NCI-H1048 (cell line): ENCODE measurements at regions not wholly inside any gene's neighbourhood (a gene's known extent, or its start where the extent isn't known, plus 50 kb on each side); places are given as distances from the start of the nearest gene placed in this dataset.
A peak's percentile ranks its signal among the peaks of the same experiment; 100 is the strongest.
"Not testable (repeated sequence)": the region's sequence is repeated elsewhere in the genome, so short reads cannot be mapped to it uniquely, and the experiment has no call there.

ENCODE experiments used
- DNase-seq: peaks from one replicate; lab custom pipeline; 2025; lab: John Stamatoyannopoulos, UW

GRCh38 chr6:141393405-141394124 lies 739.2 kb upstream of the GJE1 start:
- DNase-seq: no peak

GRCh38 chr6:141391135-141391534 lies 741.6 kb upstream of the GJE1 start:
- DNase-seq: not testable (repeated sequence)

- no peak for DNase-seq
Observed at GRCh38 chr6:141388666-141389065, 744.1 kb upstream of the GJE1 start.

DNA sequence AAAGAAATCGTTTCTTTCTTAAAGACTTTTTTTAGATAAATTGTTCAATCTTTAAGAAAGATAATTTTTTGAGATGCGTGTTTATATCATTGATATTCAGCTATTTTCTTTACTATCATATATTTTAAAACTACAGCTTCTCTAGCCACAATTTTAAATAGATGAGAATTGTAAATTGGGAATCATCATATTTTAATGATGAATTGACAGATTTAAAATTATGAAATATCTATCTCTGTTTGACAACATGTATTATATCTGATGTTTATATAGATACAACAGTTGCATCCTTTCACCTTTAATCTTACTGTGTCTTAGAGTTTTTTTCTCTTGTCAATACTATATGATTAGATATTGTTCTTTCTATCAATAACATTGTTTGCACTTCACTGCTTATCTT lies 762.3 kb upstream of the GJE1 start:
- DNase-seq: no peak

GRCh38 chr6:141366796-141367195 lies 765.9 kb upstream of the GJE1 start:
- not testable (repeated sequence) for DNase-seq

GRCh38 chr6:141364694-141365093 lies 768.0 kb upstream of the GJE1 start:
- DNase-seq: no peak

GRCh38 chr6:141364232-141364631 lies 768.5 kb upstream of the GJE1 start:
- DNase-seq: no peak

- no peak for DNase-seq
Observed at GRCh38 chr6:141361559-141361958, 771.2 kb upstream of the GJE1 start.

GRCh38 chr6:141359953-141360352 lies 772.8 kb upstream of the GJE1 start:
- DNase-seq: no peak

DNA sequence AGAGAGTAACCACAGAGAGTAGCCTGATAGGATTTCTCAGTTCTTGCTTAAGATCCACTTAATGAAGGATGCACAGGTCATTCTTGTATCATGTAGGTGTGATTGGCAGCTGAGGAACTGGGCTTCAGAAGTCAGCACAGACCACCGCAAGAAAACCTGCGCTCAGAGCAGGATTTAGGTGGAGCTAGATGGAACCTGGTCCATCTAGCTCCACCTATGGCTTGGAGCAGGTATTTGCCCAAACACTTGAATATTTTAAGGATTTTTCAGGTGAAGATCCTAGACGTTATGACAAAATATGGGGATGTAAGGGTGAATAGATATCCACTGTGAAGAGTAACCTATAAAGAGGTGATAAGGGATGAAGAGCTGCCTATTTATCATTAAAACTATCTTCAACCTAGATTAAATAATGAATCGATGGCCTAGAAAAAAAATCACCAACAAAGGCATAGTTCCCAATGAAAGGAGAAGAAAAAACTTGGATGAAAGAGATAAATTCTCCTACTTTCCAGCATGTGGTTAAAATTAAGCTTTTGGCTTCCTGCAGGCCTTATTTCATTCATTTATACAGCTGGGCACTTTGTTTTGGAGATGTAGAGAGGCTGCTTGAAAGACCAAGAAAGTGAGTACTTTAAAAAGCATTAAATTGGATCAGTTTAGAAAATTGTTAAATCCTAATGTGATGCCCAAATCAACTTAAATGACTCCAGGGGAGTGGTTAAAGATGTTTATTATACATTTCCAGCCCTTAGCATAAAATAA lies 778.4 kb upstream of the GJE1 start:
- no peak for DNase-seq

DNA sequence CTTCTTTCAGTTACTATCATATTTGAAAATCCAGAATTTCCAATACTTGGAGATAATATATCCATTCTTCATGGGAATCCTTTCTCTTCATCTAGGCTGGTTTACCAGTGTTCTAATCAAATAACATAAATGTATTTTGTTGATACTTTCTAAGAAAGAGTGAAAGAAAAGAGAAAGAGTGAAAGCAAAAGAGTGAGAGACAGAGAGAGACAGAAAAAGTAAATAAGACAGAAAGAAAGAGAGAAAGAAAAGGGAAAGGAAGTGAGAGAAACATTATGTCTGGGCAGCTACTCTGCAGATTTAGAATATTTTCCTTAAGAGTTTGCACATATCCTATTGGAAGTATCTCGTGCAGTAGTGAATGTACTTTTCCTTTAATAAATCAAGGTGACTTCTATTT lies 781.0 kb upstream of the GJE1 start:
- DNase-seq: no peak

GRCh38 chr6:141349710-141350109 lies 783.0 kb upstream of the GJE1 start:
- no peak for DNase-seq

DNA sequence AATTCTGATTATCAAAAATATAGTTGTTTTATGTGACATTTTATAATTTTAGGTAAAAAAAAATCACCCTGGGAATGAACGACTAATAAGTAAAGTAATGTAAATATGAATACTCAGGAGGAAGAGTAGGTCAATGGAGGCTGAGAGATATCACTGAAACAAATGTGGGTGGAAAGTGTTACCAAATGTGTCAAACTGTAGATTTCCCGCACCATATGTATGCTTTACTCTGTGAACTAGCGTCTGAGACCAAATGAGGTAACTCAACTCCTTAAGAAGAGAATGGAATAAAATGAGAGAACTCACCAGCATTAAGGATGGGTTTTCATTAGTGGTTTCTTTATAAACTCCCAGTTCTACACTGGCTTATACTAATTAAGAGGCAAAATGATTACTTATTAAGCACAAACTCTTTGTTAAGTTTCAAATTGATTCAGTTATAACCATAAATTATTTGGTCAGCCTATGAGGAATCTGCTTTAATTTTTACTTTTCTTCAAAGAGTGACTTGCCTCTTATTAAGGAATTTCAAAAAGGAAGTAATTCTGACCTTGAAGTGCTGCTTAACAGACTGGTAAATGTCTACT lies 784.7 kb upstream of the GJE1 start:
- DNase-seq: no peak

DNA sequence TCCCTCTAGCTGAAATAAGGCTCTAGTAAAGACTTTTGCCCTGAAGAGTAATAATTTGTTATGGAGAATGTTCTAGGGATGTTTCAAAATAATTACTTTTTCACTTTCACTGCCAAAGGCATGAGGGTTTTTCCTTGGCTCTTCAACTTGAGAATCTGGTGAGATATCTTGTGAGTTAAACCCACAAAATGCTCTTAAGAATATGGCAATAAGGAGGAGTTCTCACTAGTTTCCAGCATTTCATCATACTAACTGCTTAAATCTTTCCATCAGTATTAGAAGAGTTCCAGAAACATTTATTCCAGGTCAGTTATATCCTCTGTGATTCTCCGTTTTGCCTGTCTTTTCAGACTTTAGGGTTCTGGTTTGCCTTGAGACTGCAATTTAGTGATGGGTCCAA lies 785.6 kb upstream of the GJE1 start:
- DNase-seq: no peak

DNA sequence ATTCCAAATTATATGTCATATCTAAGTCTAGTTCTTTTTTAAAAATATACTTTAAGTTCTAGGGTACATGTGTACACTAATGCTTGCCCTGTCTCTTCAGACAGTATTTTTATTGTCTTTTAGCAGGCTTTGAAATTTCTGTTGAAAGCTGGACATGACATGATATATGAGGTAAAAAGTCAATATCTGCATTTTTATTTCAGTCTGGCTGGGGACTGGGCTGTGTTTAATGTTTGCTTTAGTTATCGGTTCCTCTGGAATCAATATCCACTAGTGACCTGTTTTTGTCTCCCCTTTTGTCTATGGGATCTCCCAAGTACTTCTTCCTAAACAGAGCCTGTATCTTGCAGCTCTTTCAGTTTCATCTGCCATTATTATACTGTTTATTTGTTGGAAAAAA lies 786.2 kb upstream of the GJE1 start:
- DNase-seq: no peak

GRCh38 chr6:141337191-141337590 lies 795.5 kb upstream of the GJE1 start:
- DNase-seq: no peak

- no peak for DNase-seq
Observed at GRCh38 chr6:141335477-141336273, 797.0 kb upstream of the GJE1 start.

GRCh38 chr6:141326925-141327324 lies 805.8 kb upstream of the GJE1 start:
- DNase-seq: no peak

DNA sequence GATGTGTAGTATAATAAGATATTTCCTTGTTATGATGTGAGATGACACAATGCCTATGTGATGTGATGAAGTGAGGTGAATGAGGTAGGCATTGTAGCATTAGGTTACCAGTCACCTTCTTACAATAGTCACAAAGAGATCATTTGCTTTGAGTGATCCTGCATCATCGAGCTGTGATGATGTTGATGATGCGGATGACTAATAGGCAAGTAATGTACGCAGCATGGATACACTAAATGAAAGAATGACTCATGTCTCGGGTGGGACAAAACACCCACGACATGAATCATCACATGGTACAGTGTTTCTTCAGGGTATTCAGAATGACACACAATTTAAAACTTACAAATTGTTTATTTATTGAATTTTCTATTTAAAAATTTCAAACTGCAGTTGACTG lies 806.3 kb upstream of the GJE1 start:
- no peak for DNase-seq

DNA sequence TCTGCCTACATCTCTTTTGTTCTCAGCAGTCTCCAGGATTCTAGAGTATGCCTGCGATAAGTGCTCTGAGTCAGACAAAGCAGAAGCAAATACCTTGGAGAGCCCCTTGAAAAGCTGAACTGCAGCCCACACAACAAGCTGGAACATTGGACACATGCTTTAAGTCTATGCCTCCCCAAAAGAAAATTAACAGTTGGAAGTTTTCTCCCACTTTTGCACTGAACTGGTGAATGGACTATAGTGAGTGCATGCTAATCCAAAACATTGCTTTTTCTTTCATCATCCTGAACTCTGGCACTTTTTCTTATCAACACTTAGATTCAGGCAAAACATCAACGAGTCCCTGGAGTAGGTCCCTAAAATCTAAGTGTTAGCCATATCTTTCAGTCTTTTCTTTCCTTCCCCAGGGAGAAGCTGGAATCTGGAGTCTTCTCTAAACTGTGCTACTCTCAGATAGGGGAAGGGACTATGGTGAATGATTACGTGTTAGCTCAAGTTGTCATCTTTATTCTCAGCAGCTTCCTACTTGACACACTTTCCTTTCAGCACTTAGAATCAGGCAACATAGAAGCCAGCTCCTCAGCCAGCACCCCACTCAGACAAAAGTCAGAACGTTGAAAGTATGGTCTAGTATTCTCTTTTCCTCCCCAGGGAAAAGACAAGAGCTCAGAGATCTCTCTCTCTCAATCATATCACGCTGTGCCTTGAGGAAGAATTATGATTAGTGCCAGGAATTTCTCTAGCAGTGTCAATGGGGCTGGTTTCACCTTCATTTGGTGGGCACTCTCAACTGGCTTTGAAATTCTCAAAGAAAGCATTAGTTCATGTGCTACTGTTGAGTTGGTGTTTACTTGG lies 811.0 kb upstream of the GJE1 start:
- DNase-seq: no peak

- no peak for DNase-seq
Observed at GRCh38 chr6:141316236-141316635, 816.5 kb upstream of the GJE1 start.

GRCh38 chr6:141313986-141314385 lies 818.7 kb upstream of the GJE1 start:
- peak; percentile 14 for DNase-seq
